CD14-positive monocyte (primary cell): ENCODE measurements at regions not wholly inside any gene's neighbourhood (a gene's known extent, or its start where the extent isn't known, plus 50 kb on each side); places are given as distances from the start of the nearest gene placed in this dataset.

Source experiments
- DNase-seq, 3 donors: peaks; one replicate each; pipeline ENCODE4 v3.0.0-alpha.2; 2011 to 2022
- H2AFZ ChIP-seq: 2 replicates; pipeline ENCODE4 v1.6.0; 2012; ENCODE audit warnings: mild to moderate bottlenecking, low read depth, low read length, inconsistent platforms; ENCODE audit not compliant: insufficient read depth, poor library complexity, severe bottlenecking
- H3K27ac ChIP-seq, 2 donors: 1 replicate in 1 of 2; 2 replicates in 1 of 2; pipeline ENCODE4 v1.5.1; 2012 to 2013; ENCODE audit warnings: low read length in 2 of 2, control low read depth in 1 of 2, inconsistent platforms in 1 of 2, low read depth in 1 of 2, mild to moderate bottlenecking in 1 of 2
- H3K27me3 ChIP-seq, 2 donors: one replicate each; pipeline versions ENCODE4 v1.6.0 to v1.6.1; 2011 to 2013; ENCODE audit warnings: low read length in 2 of 2; ENCODE audit not compliant: control insufficient read depth in 2 of 2, insufficient read depth in 2 of 2
- H3K36me3 ChIP-seq, 2 donors: replicated peaks in 1 of 2; 1 replicate in 1 of 2; 2 replicates in 1 of 2; pipeline versions ENCODE4 v1.5.1 to v1.6.1; 2012 to 2013; ENCODE audit warnings: low read length in 2 of 2, control low read depth in 1 of 2, inconsistent platforms in 1 of 2, mild to moderate bottlenecking in 1 of 2; ENCODE audit not compliant: insufficient read depth in 2 of 2, control insufficient read depth in 1 of 2
- H3K4me1 ChIP-seq, 2 donors: 1 replicate in 1 of 2; 2 replicates in 1 of 2; pipeline versions ENCODE4 v1.5.1 to v1.6.1; 2012 to 2013; ENCODE audit warnings: low read length in 2 of 2, control low read depth in 1 of 2, inconsistent platforms in 1 of 2, mild to moderate bottlenecking in 1 of 2, moderate library complexity in 1 of 2; ENCODE audit not compliant: insufficient read depth in 2 of 2, control insufficient read depth in 1 of 2
- H3K4me2 ChIP-seq: replicated peaks from 2 replicates; pipeline ENCODE3; 2012; ENCODE audit warnings: low read length, moderate library complexity, mild to moderate bottlenecking; ENCODE audit not compliant: poor library complexity, severe bottlenecking; ENCODE audit errors: extremely low read depth
- H3K4me3 ChIP-seq, 3 experiments: fragments of 200-600 bp in 1 of 3; sonication (generic) in 1 of 3; replicated peaks in 1 of 3; 1 replicate in 2 of 3; 2 replicates in 1 of 3; pipeline ENCODE4 v1.5.1; 2011 to 2013; ENCODE audit warnings: low read length in 3 of 3, mild to moderate bottlenecking in 3 of 3, control low read depth in 2 of 3, low read depth in 2 of 3, inconsistent platforms in 1 of 3, moderate library complexity in 1 of 3
- H3K79me2 ChIP-seq: 2 replicates; pipeline ENCODE4 v1.6.0; 2012; ENCODE audit warnings: mild to moderate bottlenecking, control low read depth, inconsistent platforms, low read length, moderate library complexity; ENCODE audit not compliant: insufficient read depth
- H3K9ac ChIP-seq: 2 replicates; pipeline ENCODE4 v1.6.0; 2017; ENCODE audit warnings: low read length, mild to moderate bottlenecking; ENCODE audit not compliant: insufficient read depth, poor library complexity, severe bottlenecking
- H3K9me3 ChIP-seq, 2 donors: replicated peaks in 1 of 2; 1 replicate in 1 of 2; 2 replicates in 1 of 2; pipeline versions ENCODE4 v1.5.1 to v1.6.1; 2012 to 2013; ENCODE audit warnings: low read length in 2 of 2, control low read depth in 1 of 2; ENCODE audit not compliant: control insufficient read depth in 1 of 2, insufficient read depth in 1 of 2
- H4K20me1 ChIP-seq: 2 replicates; pipeline ENCODE4 v1.6.0; 2012; ENCODE audit warnings: mild to moderate bottlenecking, low read length, control low read depth, moderate library complexity; ENCODE audit not compliant: insufficient read depth
- H3K27ac Mint-ChIP-seq, 7 donors: one replicate each; pipeline ENCODE4 v1.8.0; 2020; ENCODE audit warnings: mild to moderate bottlenecking in 7 of 7, mixed read lengths in 7 of 7, moderate library complexity in 6 of 7, inconsistent platforms in 2 of 7
- H3K27me3 Mint-ChIP-seq, 3 donors: one replicate each; pipeline ENCODE4 v1.8.0; 2021 to 2022; ENCODE audit warnings: low read depth in 3 of 3, mild to moderate bottlenecking in 3 of 3, mixed read lengths in 3 of 3, moderate library complexity in 3 of 3, inconsistent platforms in 1 of 3
- H3K36me3 Mint-ChIP-seq, 2 donors: one replicate each; pipeline ENCODE4 v1.8.0; 2020; ENCODE audit warnings: mixed read lengths in 2 of 2, inconsistent platforms in 1 of 2, mild to moderate bottlenecking in 1 of 2
- H3K4me1 Mint-ChIP-seq: one replicate; pipeline ENCODE4 v1.8.0; 2020; ENCODE audit warnings: mild to moderate bottlenecking, mixed read lengths
- H3K4me3 Mint-ChIP-seq, 2 donors: one replicate each; pipeline ENCODE4 v1.8.0; 2020; ENCODE audit warnings: mild to moderate bottlenecking in 2 of 2, mixed read lengths in 2 of 2, moderate library complexity in 1 of 2
- H3K9me3 Mint-ChIP-seq, 7 donors: one replicate each; pipeline ENCODE4 v1.8.0; 2020 to 2022; ENCODE audit warnings: mixed read lengths in 7 of 7, mild to moderate bottlenecking in 6 of 7, moderate library complexity in 6 of 7, inconsistent platforms in 2 of 7
- WGBS: methylation state at CpG from one replicate; pipeline ENCODE4 v1.1.5; 2013; ENCODE audit warnings: missing lambda C conversion rate; ENCODE audit not compliant: insufficient coverage; 5-methylcytosine and 5-hydroxymethylcytosine counted together
- intact Hi-C, 2 donors: fragments of 100-400 bp; cut with micrococcal nuclease; formaldehyde crosslinking; loops; one replicate each; pipeline versions ENCODE4 v1.15.0 to v1.15.1; 2023
- TF ChIP-seq, protein P1 (sequence below): fragments of 200-600 bp; IDR thresholded peaks from one replicate; pipeline ENCODE4 v1.8.0; 2022; ENCODE audit warnings: antibody characterized with exemption, mild to moderate bottlenecking

DNA sequence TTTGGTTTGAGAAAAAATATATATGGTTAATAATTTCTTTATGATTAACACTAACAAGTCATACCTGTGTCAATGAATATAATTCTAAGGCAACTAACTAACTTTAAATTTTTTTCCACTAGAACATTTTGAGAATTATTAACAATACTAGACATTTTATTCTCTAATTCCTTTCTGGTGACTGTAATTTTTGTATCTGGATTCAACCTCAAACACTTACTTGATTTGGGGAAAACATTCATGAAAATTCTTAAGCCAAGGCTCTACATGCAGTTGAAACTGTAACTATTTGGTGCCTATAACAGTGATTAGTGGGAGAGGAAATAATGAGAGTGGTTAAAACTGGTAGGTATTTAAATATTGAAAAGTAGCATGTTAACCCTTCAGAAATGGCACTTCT lies 546.5 kb upstream of the KLHL29 start:
- Mint-ChIP-seq H3K27ac (no peak overlapping the region), H3K4me1 (no peaks in the 10 kb centered on the region), H3K4me3 (no peak overlapping the region), H3K27me3 (peaks cover 1 to 3% (median 2%) of the 10 kb centered on the region in 3 donors), H3K36me3 (no peaks in the 10 kb centered on the region), H3K9me3 (peaks cover 0 to 7% (median 1%) of the 10 kb centered on the region in 7 donors)
- no peak overlapping the region for H3K27ac ChIP-seq
- H3K36me3 ChIP-seq = no peaks in the 10 kb centered on the region
- TF ChIP-seq, protein P1, sequence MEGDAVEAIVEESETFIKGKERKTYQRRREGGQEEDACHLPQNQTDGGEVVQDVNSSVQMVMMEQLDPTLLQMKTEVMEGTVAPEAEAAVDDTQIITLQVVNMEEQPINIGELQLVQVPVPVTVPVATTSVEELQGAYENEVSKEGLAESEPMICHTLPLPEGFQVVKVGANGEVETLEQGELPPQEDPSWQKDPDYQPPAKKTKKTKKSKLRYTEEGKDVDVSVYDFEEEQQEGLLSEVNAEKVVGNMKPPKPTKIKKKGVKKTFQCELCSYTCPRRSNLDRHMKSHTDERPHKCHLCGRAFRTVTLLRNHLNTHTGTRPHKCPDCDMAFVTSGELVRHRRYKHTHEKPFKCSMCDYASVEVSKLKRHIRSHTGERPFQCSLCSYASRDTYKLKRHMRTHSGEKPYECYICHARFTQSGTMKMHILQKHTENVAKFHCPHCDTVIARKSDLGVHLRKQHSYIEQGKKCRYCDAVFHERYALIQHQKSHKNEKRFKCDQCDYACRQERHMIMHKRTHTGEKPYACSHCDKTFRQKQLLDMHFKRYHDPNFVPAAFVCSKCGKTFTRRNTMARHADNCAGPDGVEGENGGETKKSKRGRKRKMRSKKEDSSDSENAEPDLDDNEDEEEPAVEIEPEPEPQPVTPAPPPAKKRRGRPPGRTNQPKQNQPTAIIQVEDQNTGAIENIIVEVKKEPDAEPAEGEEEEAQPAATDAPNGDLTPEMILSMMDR = no peak
- H3K4me2 ChIP-seq = no peak overlapping the region
- H3K27me3 ChIP-seq = no peaks in the 10 kb centered on the region
- no peaks in the 10 kb centered on the region for H3K79me2 ChIP-seq
- no peak overlapping the region for H3K9ac ChIP-seq
- no peaks in the 10 kb centered on the region for H4K20me1 ChIP-seq
- intact Hi-C loops = no loop called here
- no peak overlapping the region for H2AFZ ChIP-seq
- H3K9me3 ChIP-seq = no peaks in the 10 kb centered on the region
- DNase-seq = no peak
- H3K4me1 ChIP-seq = no peaks in the 10 kb centered on the region
- no peak overlapping the region for H3K4me3 ChIP-seq

DNA sequence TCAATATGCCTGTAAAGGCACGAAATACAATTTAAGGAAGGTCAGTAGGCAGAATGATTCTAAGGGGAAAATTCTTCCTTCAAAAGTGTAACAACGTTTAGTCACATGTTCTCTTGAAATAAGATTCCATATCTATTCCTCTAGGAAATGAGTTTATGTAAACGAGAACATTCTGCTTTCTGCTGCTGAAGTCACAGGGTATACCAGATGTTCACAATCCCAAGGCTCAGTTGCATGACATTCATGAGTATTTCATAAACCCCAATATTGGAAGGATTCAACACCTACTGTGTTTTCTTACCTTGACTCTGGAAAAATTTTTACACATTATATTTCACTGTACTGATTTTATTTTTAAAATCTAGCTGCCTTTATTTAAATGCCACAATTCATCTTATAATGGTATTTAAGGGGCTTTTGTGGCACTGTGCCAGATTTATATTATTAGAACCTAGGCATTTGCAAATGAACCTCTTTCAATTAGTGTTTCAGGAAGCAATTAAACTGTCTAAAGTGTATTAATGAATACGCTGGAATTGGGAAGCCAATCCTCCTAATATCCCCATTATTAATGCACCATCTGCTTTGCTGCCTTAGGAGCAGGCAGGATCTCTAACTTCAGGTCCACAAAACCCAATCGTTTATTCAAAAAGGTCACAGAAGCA lies 542.6 kb upstream of the KLHL29 start:
- no peak for DNase-seq
- Histone ChIP-seq H3K27me3 (no peaks in the 10 kb centered on the region), H3K9me3 (peaks cover 0 to 3% of the 10 kb centered on the region in 2 donors), H2AFZ (no peak overlapping the region), H3K79me2 (no peaks in the 10 kb centered on the region), H3K4me1 (no peaks in the 10 kb centered on the region), H3K4me3 (no peak overlapping the region), H3K36me3 (no peaks in the 10 kb centered on the region), H4K20me1 (no peaks in the 10 kb centered on the region), H3K4me2 (no peak overlapping the region), H3K9ac (no peak overlapping the region), H3K27ac (no peak overlapping the region)
- TF ChIP-seq, protein P1 = no peak
- intact Hi-C loops = no loop called here
- H3K27me3 Mint-ChIP-seq = peaks cover 1 to 3% (median 2%) of the 10 kb centered on the region in 3 donors
- no peaks in the 10 kb centered on the region for H3K36me3 Mint-ChIP-seq
- peaks cover 0 to 3% (median 0%) of the 10 kb centered on the region in 7 donors for H3K9me3 Mint-ChIP-seq
- no CpG with 5 or more reads among the region's 5 CpGs for WGBS
- H3K27ac Mint-ChIP-seq = no peak overlapping the region
- H3K4me1 Mint-ChIP-seq = no peaks in the 10 kb centered on the region
- no peak overlapping the region for H3K4me3 Mint-ChIP-seq
